GM19438 (cell line): ENCODE measurements at regions not wholly inside any gene's neighbourhood (a gene's known extent, or its start where the extent isn't known, plus 50 kb on each side); places are given as distances from the start of the nearest gene placed in this dataset.

Experiments
- ATAC-seq: cut with Tn5 transposase; IDR thresholded peaks from one replicate; pipeline ENCODE4 v1.9.1; 2021; ENCODE audit warnings: low read depth; ENCODE audit not compliant: unreplicated experiment

DNA sequence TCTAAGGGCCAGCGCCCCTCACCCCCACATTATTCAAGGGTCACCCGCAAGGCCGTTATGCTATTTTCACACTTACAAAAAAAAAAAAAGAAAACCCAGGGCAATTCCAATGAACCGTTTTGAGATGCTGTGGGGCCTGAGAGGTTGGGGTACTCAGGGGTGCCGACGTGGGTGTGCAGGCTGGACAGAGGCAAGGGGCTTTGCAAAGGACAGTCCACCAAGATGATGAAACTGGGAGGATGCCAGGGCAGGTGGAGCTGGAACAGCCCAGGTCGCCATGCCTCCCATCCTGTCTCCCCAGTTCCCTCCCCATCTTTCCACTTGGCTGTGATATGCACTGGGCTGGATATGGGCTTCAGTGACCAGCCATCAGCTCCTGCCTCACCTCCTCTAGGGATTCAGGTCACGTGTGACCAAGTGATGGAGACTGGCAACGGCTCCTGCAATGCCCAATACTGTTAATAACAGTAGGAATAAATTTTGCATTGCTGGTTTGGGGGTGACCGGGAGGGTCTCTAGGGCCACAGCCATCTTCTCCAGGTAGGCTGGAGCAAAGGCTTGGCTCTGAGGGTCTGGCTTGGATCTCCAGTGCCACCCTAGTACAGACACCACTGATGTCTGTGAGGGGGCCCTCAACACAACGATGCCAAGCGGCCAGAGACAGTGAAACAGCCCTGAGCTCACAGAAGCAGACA, 151.3 kb upstream of the TNRC6C start:
- no peak for ATAC-seq

DNA sequence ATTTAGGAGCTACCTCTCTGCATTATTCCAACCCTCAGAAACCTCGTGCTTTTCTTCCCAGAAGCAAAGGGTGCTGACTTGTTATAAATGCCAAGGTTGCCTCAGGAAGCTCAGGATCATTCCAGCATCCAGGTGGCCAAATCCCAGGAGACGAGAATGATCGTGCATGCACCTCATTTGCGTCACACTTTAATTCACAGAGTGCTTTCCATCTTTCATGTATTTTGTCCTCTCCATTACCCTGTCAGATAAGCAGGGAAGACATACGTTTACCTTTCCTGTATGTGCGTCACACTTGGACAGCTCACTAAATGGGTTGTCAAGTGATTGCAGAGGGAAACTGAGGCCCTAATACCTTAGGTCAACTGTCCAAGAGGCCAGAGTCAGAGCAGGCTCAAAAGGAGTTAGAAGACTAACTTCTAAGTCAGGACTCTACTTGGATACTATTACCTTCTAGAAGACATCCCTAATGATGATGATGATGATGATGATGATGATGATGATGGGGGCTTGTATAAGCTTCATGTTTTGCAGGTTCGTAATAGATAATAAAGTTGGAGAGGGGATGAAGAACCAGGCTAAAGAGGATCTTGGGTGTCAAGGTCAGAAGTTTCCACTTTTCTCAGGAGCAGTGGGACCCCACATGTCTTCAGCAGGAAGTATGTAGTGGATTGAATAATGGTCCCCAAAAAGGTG, 150.6 kb upstream of the TNRC6C start:
- no peak for ATAC-seq

DNA sequence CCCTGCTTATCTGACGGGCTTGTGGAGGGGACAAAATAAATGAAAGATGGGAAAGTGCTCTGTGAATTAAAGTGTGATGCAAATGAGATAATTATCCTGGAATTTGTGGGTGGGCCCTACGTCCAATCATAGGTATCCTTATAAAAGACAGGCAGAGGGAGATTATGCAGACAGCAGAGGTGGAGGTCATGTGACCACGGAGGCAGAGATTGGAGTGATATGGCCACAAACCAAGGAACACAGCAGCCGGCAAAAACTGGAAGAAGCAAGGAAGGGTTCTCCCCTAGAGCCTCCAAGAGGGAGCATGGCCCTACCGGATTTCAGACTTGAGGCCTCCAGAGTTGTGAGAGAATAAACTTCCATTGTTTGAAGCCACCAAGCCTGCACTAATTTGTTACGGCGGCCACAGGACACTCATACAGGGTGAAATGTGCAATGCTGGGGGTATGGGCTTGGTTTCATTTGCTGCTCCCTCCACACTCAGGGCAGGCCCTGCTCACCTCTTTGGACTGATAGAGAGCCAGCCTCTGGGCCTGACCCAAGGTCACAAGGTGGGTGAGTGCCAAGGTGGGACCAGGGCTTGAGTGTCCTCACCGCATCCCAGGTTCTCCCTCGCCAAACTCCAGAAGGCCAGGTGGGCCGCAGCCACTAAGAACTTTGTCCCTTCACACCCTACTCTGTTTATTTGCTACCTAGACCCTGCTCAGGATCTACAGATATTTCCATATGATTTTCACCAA, 149.6 kb upstream of the TNRC6C start:
- ATAC-seq: no peak

DNA sequence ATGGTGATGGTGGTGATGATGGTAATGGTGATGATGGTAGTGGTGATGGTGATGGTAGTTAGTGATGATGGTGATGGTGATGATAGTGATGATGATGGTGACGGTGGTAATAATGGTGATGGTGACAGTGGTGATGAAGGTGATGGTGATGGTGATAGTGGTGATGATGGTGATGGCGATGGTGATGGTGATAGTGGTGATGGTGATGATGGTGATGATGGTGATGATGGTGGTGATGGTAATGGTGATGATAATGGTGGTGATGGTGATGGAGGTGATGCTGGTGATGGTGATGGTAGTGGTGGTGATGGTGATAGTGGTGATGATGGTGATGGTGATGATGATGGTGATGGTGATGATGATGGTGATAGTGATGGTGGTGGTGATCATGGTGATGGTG, 148.7 kb upstream of the TNRC6C start:
- no peak for ATAC-seq

DNA sequence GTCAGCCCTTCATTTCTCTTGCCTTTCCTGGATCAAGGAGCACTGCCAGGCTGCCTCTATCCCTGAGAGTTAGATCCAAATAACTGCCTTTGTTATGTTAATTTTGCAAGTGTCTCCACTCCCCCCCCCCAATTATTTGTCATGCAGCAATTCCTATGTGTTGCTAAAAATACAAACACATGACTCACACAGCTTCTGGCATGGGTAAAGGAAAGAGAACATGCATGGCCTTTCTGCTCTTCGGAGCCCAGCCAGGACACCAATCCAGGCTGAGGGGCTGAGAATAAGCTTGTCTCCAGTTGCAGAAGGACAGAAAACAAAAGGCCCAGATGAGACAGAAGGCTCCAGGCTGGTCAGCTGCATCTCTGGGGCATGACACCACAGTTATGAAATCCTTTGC, 148.0 kb upstream of the TNRC6C start:
- no peak for ATAC-seq

DNA sequence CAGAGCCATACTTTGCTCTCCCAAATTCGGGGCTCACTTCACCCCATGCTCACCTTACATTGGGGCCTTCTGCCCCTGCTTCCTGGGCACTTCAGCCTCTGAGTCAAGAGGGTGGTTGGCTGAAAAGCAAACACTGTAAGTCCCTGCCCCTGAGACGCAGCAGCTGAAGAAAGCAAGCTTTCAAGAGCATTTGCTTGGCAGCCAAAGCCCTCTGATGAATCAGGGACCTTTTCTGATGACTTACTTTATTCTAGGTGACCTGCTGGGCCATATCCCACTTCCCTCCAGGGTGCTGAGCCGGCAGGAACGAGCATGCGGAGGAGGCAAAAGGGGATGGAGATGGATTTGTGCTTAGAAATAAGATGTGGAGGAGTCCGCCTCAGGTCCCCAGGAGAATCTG, 147.0 kb upstream of the TNRC6C start:
- no peak for ATAC-seq

DNA sequence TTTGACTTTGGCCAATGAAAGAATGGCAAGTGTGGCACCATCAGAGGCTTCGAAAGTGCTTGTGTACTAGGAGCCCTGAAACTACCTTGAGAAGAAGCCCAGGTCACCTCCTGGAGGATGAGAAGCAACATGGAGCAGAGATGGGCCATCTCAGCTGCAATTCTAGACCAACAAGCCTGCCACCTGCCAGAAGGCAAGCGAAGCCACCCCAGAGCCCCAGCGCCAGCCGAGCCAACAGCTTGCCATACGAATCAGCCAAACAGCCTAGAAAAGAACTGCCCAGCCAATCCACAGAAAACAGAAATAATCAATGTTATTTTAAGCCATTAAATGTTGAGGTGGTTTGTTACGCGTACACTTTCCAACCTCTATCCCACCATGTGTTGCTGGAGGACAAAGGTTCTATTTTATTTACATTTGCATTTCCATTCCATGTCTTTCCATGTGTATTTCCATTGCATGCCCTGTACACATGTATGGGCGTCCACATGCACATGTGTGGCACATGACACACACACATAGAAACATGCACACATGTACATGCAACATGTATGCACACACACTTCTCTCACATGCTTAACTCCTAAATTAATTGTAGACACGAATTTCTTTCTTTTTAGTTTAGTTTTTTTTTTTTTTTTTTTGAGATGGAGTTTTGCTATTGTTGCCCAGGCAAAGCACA, 144.3 kb upstream of the TNRC6C start:
- ATAC-seq: no peak

DNA sequence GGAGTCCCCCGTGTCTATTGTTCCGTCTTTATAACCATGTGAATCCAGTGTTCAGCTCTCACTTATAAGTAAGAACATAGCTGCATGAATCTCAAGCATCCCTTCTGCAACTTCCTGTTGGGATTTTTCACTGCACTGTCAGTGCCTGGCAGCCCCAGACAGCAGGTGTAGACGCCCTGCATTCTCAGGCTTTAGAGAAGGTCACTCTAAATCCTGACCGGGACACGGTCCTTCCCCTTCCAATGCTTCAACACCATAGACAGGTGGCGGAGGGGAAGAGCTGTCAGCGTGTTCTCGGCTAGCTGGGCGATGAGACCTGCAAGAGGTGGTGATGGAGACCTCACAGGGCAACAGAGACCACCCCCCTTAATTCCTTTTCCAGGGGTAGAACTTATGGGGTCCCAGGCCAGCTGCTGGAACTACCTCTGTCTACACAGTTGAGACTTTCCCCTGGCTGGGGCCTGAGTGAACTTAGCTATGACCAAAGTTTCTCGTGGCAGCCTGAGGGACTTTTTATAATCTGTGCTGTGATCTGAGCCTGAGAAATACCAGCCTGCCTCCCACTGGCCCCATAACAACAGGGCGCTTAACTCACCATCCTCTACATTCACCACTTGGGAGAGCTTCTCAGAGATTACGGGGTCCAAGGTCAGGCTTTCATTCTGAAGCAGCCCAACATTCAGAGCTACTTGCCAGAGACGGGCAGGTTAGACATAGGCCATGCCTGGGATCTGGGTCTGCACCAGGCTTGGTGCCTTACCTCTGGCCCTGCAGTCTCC, 143.2 kb upstream of the TNRC6C start:
- ATAC-seq: no peak

DNA sequence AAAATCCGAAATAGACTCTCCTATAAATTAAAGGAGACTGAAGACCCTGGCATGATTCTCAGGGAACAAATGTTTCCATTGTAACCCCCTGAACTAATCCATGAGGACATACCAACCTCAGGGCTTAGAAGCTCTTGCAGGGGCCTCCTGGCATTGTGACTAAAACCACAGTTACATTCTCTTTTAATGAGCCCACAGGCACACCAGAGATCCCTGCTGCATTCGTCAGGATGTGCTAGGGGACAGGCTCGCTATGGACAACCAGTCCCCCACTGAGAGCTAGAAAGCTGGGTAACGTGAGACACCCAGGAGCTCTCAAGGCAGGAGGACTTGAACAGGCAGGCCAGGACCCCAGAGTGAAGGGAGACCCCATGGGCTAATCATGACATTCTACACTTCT, 140.6 kb upstream of the TNRC6C start:
- ATAC-seq: no peak

DNA sequence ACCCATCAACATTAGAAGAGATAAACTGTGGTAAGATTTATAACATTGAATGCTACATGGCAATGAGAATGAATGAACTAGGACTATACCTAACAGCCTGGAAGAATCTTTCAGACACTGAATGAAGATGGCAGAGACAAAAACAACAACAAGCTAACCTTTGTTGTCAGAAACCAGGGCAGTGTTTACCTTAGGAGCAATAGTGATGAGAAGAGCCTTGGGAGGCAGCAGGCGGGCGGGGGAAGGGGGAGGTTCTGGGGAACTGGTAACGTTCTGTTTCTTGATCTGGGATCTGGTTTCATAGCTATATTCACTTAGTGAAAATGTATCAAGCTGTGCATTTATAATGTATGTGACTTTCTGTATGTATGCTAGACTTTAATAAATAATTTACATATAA, 139.0 kb upstream of the TNRC6C start:
- no peak for ATAC-seq

DNA sequence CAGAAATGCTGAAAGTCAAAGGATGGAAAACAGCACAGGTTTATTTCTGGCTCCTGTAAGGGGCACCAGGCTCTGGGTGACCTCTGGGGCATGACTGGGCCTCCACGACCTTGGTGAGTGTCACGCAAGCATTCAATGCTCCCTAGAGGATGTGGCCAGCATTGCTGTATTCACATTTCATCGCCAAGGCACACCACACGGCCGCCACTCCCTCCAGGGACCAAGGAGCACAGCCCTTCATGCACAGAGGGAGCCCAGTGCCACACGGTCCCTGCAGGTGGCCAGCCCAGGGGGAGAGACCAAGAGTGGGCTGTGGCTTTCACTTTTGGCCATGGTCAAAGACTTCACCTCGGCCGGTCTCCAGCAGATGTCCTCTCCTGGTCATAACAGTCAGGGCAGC, 137.4 kb upstream of the TNRC6C start:
- ATAC-seq: no peak

DNA sequence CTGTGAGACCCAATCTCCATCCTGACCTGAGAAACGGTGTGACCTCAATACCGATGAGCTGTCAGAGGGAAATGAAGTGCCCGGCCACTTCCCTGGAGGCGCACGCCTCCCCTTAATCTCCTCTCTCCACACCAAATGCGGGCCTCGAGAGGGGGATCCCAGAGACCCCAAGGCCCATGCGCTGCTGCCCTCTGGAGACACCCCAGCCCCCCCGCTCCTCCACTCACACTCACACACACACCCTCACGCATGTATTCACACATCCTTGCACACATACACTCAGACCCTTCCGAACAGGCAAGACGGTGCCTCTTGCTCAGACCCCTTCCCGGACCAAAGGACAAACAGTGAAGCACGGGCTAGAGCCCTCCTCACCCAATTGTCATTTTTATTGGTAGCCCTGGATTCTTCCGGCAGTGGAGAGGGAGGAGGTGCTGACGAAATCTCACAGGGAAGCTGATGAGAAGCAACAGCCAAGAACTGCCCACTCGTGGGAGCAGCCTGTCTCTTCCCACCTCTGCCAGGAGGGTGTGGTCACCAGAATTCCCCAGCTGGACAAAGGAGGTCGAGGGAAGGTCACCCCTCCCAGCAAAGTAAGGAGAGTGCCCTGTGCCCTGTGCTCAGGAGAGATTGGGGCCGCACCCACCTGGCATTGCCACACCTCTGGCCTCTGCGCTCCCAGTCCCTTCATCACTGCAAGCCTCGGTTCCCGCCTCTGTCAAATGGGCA, 136.0 kb upstream of the TNRC6C start:
- no peak for ATAC-seq

DNA sequence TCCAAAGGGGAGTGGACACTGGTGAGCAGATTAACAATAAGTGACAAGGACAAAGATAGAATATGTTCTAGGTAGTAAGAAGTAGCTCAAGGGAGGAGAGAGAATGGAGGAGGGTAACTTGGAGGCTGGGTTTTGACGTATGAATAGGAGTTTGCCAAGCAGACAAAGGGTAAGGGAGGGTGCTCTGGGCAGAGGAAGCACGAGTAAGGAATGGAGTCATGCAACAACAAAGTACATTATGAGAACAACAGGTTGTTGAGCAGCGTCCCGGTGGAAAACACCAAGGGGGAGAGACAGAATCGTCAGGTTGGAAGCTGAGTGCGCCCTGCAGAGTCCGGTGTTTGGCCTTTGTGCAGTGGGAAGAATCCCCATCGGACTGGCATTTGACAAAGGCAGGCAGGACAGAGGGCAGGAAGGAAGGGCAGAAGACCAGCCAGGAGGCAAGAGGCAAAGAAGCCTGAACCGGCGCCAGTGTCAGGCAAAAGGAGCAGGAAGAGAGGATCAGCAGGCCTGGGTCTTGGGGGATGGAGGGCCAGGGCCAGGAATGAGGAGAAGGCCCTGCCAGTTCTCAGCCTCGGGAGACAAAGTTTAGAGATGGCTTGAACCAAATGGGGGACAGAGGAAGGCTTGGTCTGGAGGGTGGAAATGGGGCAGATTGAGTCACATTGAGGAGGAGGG, 134.3 kb upstream of the TNRC6C start:
- ATAC-seq: no peak

DNA sequence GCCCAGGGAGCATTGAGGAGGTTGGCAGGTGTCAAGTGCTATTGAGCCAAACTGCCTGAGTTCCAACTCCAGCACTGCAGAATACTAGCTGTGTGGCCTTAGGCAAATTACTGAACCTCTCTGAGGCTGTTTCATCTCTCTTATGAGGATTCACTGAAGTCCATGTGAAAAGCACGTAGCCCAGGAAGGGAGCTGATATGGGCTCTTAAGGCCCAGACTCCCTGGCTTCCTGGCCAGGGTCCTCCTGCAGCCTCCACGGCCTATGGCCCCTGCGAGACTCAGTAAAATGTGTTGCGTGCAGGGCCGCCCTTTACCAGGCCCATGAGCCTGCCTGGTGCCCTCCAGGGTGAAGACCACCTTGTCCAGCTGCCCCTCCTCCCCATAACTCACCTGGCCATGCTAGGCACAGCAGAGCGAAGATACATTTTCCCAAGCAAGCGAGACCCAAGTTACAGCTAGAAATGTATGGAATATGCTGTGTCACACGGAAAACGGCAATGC, 133.7 kb upstream of the TNRC6C start:
- no peak for ATAC-seq

DNA sequence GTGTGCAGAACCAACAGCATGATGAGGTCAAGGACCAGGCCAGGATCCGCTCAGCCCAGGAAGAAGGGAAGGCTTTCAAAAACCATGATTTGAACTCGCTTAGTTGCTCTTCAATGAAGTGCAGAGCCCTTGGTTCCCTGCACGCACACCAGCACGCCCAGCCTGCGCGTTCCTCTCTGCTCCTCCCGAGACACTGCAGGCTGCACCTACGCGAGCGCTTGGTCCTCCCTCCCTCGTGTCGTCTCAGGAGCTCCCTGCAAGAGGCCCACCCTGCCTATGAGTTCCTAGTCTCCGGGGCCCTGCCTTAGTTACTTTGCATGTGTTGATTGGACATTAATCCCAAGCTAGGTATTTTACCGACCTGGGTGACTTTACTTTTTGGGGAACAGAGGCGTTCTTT, 132.9 kb upstream of the TNRC6C start:
- ATAC-seq: no peak

DNA sequence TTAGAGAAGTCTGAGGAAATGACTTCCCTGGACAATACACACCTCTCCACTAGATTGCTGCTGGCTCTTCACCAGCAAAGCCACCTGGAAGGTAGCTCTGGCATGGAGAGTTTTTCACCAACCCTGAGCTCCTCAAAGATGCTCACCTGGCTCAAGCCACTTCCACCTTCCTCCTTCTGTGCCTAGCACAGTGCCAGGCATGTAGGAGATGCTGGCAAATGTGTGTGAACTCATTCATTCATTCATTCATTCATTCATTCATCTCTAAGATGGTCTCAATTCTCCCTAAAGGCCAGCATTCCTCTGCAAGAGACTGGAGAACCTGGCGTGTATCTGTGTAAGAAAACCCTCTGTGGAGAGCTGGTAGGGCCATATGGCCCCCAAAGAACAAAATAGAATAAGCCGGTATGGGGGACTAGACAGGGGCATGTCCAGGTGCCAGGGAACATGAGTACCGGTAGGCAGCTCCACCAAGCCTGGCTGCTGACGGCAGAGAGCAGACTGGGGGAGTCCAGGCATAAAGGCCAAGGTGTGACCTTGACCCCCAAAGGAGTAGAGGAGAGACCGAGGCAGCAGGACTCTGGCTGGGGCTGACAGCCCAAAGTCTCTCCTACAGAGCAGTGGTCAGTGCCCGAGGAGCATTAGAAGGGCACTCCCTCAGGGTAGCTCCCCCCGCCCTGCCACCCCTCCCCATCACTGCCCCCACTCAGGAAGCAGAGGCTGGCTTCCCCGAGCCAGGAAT, 132.2 kb upstream of the TNRC6C start:
- ATAC-seq: no peak

DNA sequence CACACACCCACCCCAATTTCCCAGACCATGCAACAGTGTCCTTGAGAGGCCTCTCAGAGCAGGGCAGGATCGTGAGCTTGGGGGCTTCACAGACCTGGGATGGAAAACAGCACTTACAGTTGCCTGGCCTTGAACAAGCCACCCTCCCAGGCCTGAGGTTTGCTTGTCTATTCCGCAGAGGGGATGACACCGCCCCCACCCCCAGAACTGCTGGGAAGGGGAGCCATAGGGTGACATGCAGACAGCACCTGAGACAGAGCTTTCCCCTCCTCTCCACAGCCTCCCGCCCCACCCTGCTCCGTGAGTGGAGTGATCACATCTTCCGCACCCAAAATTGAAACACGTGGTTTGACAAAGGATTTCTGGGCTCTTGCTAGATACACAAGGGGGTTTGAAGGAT, 131.5 kb upstream of the TNRC6C start:
- no peak for ATAC-seq

DNA sequence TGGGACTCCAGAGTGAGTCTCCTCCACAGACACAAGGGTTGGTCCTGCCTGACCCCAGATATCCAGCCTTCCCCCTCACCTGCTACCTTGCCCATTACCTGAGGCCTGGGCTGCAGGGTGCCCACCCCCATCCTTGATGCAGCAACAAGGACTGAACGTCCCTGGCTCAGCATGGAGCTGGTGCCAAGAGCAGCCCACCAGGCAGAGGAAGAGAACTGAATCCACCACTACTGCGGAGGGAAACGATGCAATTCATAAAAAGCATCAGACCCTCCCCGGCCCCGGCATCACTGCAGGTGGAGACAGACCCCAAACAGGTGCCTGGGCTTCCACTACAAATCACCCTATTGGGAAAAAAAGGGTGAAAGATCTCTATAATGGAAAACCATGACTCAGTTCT, 131.0 kb upstream of the TNRC6C start:
- no peak for ATAC-seq
